ENCODE measurements at regions not wholly inside any gene's neighbourhood (a gene's known extent, or its start where the extent isn't known, plus 50 kb on each side); places are given as distances from the start of the nearest gene placed in this dataset.

- TF ChIP-seq ZNF274 (IDR thresholded peaks at IDR 0.05; ENCODE audit: low read depth, low read length) (no peak), YY1 (IDR thresholded peaks at IDR 0.05; ENCODE audit: insufficient read depth, insufficient read length) (no peak), SUZ12 (IDR thresholded peaks at IDR 0.05; ENCODE audit: extremely low read depth, insufficient read depth, insufficient read length) (no peak)
Measured at GRCh38 chr9:109852556-109852955, 72.6 kb downstream of the PALM2AKAP2 start.

Measured in NT2/D1 (cell line).